CMK (cell line): ENCODE measurements at regions not wholly inside any gene's neighbourhood (a gene's known extent, or its start where the extent isn't known, plus 50 kb on each side); places are given as distances from the start of the nearest gene placed in this dataset.
"Not testable (repeated sequence)": the region's sequence is repeated elsewhere in the genome, so short reads cannot be mapped to it uniquely, and the experiment has no call there.

Source experiments
- DNase-seq: peaks from one replicate; pipeline ENCODE4 v3.0.0-alpha.2; 2010; ENCODE audit warnings: low read depth

DNA sequence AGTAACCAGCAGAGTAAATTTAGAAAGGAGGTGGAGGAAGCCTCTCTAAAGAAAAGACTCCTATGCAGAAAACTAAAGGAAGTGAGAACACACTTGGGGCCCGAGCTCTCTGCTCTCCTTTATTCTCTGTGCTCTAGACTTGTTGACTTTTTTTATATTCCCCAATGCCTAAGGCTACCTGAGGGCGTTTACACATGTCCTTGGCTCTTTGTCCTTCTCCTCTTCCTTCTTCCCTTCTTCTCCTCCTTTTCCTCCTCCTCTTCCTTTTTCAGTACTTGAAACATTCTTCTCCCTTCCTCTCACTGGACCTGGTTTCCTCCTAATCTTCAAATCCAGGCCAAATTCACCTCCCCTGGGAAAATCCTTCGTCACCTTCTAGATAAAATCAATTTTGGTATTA, 256.4 kb upstream of the TRPC7 start:
- DNase-seq, result no peak

GRCh38 chr5:136620621-136621020, 255.3 kb upstream of the TRPC7 start:
- DNase-seq, result no peak

GRCh38 chr5:136620016-136620419, 254.7 kb upstream of the TRPC7 start:
- peak; percentile 45 for DNase-seq

DNA sequence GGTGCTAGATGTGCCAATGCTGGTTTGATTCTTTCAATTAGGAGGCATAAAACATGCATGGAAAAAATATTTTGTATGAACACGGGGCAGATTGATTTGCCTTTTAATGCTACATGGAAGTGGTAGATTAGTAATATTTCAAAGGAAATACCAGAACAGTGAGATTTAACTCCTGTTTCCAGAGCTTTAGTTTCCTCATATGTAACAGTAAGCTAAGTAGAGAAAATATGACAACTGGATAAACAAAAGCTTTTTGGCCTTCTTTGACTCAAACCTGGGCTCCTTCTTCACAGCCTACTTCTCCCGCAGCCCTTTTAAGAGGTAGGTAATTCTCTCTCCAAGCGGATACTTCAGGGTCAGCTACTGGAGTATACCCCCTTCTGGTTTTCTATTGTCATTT, 254.2 kb upstream of the TRPC7 start:
- DNase-seq, result no peak

- no peak for DNase-seq
Measured at GRCh38 chr5:136615251-136616119, 250.1 kb upstream of the TRPC7 start.

DNA sequence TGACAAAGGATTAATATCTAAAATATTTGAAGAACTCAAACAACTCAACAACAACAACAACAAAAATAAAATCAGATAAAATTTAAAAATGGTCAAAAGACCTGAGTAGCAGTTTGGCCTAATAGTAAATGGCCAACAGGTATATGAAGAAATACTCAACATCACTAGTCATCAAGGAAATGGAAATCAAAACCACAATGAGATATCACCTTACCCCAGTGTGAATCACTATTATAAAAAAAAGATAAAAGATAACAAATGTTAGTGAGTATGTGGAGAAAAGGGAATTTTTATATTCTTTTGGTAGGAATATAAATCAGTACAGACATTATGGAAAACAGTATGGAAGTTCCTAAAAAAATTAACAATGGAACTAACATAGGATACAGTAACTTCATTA, 247.9 kb upstream of the TRPC7 start:
- DNase-seq, result no peak

DNA sequence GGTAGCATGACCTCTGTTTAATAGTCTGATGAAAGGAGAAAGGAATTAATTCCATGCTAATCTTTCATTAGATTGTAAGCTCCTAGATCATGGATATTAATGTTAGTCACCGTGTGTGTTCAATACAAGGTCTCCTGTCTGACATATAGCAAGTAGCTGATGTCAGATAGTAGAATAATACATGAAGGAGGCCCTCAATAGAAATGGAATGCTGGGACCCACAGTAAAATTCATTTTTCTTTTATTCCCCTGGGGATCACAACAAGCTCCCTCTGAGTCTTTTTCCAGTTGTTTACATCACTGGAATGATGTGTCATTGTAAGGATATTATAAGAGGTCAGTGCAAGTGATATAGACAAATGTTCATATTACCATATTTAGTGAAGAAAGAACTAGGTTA, 240.3 kb upstream of the TRPC7 start:
- DNase-seq, result no peak

DNA sequence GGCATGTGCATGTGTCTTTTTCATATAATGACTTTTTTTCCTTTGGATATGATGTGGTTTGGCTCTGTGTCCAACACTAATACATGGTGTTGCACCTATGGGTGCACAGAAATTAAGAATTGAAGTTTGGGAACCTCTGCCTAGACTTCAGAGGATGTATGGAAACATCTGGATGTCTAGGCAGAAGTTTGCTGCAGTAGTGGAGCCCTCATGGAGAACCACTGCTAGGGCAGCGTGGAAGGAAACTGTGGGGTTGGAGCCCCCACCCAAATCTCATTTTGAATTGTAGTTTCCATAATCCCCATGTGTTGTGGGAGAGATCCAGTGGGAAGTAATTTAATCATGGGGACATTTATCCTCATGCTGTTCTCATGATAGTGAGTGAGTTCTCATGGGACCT, 235.0 kb upstream of the TRPC7 start:
- DNase-seq, result no peak

DNA sequence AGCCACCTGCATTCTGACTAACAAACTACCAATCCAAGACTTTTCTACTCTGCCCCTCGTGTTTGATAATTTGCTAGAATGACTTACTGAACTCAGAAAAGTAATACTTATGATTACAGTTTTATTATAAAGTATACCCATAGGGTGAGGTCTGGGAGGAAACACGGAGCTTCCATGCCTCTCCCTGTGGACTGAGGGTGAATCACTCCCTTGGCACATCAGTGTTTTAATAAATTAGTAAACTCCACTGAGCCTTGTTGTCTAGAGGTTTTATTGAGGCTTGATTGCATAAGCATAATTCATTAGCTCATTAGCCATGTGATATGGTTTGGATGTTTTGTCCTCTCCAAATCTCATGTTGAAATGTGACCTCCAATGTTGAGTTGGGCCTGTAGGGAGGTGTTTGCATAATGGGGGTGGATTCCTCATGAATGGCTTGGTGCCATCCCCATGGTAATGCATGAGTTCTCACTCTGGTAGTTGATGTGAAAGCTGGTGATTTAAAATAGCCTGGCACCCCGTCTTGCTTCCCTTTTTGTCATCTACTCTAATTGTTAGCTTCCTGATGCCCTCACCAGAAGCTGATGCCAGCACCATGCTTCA, 233.6 kb upstream of the TRPC7 start:
- no peak for DNase-seq

- DNase-seq, result no peak
Measured at GRCh38 chr5:136594416-136594815, 229.1 kb upstream of the TRPC7 start.

DNA sequence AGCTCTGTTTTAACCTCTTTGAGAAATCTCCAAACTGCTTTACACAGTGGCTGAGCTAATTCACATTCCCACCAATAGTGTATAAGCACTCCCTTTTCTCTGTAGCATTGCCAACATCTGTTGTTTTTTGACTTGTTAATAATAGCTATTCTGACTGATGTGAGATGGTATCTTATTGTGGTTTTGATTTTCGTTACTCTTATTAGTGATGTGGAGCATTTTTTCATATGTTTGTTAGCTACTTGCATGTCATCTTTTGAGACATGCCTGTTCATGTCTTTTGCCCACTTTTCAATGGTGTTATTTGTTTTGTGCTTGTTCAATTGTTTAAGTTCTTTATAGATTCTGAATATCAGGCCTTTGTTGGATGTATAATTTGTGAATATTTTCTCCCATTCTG, 225.2 kb upstream of the TRPC7 start:
- no peak for DNase-seq

GRCh38 chr5:136586196-136586595, 220.9 kb upstream of the TRPC7 start:
- no peak for DNase-seq

DNA sequence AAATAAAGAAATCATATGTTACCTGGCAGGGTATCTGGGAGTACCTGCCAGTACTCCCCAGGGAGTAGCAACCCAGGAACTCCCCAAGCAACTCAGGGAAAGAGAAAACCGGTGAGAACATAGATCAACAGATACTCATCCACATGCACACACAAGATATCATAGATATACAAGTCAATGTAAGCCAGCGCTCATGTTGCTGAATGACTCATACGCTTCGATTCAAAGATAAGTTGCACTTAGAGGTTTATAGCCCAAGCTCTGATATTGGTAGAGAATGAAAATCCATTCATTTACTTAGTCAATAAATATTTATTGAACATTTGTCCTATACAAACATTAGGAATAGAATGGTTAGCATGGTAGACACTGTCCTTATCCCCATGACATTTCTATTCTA, 219.1 kb upstream of the TRPC7 start:
- no peak for DNase-seq

DNA sequence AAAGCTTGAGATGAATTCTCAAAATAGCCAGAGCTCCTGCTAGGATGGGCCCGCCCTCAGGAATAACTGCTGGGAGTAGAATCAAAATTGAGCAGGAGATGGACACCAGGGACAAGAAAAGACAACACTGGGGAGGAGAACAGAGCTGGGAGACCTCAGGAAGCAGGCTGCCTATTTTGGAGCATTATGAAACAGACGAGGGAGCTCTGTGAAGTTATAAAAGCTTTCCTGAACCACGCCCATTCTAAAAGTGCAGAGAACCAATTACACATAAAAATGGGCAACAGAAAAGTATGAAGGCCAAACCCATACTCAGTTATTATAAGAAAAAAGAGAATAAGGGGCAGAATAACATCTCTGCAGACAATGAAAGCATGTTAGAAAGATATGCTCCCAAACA, 213.9 kb upstream of the TRPC7 start:
- DNase-seq, result no peak

- DNase-seq, result not testable (repeated sequence)
Measured at GRCh38 chr5:136569875-136570274, 204.5 kb upstream of the TRPC7 start.

DNA sequence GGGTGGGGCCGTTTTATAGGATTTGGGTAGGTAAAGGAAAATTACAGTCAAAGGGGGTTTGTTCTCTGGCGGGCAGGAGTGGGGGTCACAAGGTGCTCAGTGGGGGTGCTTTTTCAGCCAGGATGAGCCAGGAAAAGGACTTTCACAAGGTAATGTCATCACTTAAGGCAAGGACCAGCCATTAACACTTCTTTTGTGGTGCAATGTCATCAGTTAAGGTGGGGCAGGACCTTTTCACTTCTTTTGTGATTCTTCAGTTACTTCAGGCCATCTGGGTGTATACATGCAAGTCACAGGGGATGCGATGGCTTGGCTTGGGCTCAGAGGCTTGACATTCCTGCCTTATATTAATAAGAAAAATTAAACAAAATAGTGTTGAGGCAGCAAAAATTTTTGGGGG, 200.1 kb upstream of the TRPC7 start:
- not testable (repeated sequence) for DNase-seq

DNA sequence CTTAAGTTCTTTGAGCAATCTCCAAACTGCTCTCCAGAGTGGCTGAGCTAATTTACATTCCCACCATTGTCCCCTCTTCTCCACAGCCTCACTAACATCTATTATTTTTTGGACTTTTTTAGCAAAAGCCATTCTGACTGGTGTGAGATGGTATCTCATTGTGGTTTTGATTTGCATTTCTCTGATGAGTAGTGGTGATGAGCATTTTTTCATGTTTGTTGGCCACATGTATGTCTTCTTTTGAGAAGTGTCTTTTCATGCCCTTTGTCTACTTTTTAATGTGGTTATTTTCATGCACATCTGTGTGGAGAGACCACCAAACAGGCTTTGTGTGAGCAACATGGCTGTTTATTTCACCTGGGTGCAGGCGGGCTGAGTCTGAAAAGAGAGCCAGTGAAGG, 199.7 kb upstream of the TRPC7 start:
- not testable (repeated sequence) for DNase-seq

- DNase-seq, result not testable (repeated sequence)
Measured at GRCh38 chr5:136564431-136564830, 199.1 kb upstream of the TRPC7 start.

GRCh38 chr5:136563489-136563888, 198.1 kb upstream of the TRPC7 start:
- no peak for DNase-seq

DNA sequence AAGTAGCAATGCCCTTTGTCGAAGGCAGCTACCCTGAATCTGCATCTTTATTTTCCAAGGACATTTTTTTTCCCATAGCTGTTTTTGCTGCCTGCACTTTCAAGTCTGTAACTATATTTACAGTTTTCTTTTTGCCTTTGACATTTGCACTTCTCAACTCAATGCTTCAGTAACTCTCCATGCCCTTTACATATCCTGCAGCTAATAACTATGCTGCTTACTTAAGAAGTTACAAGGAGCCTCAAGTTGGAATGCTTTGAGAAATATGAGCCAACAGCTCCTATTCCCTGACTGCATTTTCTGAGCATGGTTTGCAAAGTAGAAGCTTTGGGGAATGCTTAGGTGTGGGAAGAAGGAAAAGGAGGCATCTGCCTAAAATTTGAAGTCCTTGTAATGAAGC, 194.8 kb upstream of the TRPC7 start:
- DNase-seq, result no peak

DNA sequence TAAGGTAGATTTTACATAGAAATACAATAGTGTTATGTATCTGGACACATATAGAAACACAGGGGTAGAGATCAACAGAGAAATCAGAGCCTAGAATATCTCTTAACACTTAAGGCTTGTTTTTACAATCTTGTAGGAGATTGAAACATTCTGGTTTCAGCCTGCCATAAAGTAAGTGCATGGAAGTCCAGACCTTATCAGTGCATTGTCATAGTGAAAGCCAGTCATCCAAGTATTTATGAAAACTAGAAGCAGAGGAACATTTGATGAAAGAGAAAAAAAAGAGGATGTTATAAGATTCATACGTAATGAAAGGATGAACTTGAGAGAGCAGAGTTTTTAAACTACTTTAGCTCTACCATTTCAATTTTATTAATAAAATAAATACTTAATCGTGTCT, 194.3 kb upstream of the TRPC7 start:
- DNase-seq, result no peak

GRCh38 chr5:136547096-136547495, 181.8 kb upstream of the TRPC7 start:
- DNase-seq, result not testable (repeated sequence)

- DNase-seq, result not testable (repeated sequence)
Measured at GRCh38 chr5:136546441-136546840, 181.1 kb upstream of the TRPC7 start.

- not testable (repeated sequence) for DNase-seq
Measured at GRCh38 chr5:136545031-136545430, 179.7 kb upstream of the TRPC7 start.
